Endothelial cell of umbilical vein (primary cell): ENCODE measurements at regions not wholly inside any gene's neighbourhood (a gene's known extent, or its start where the extent isn't known, plus 50 kb on each side); places are given as distances from the start of the nearest gene placed in this dataset.

Experiments
- BruUV-seq: library from RNA; stranded (reverse); fragments of 400-500 nt; replicated peaks from 2 replicates; lab custom pipeline; 2021; lab: Mats Ljungman, UMichigan
- CTCF ChIA-PET: fragments of 300-600, 350-600 bp; sonication (Branson Sonifier 250); formaldehyde crosslinking; loops from one replicate; lab custom pipeline; 2021; ENCODE audit warnings: antibody characterized with exemption, inconsistent platforms; lab: Charles Lee
- POLR2A ChIA-PET: fragments of 300-600, 350-600 bp; sonication (Branson Sonifier 250); formaldehyde crosslinking; loops from one replicate; lab custom pipeline; 2021; ENCODE audit warnings: antibody characterized with exemption, inconsistent platforms; lab: Charles Lee
- DNase-seq: peaks from one replicate; pipeline ENCODE4 v3.0.0-alpha.2; 2011; ENCODE audit warnings: low read depth, low spot score
- FAIRE-seq: peaks from 2 replicates; lab custom pipeline; 2011; peaks lifted over from hg19 to GRCh38; lab: Jason Lieb, UNC
- H2AFZ ChIP-seq: 2 replicates; pipeline ENCODE4 v1.6.0; 2012; ENCODE audit warnings: low read depth, low read length, control low read depth, inconsistent platforms
- H3K27ac ChIP-seq: 2 replicates; pipeline ENCODE4 v1.5.1; 2011; ENCODE audit warnings: low read depth, mild to moderate bottlenecking, control low read depth, low read length, moderate library complexity; ENCODE audit not compliant: insufficient read depth
- H3K27me3 ChIP-seq, 2 experiments: 2 replicates each; pipeline versions ENCODE4 v1.6.0 to v1.6.1; 2011; ENCODE audit warnings: low read length in 2 of 2, mixed read lengths in 1 of 2; ENCODE audit not compliant: control insufficient read depth in 2 of 2, insufficient read depth in 2 of 2
- H3K36me3 ChIP-seq, 2 experiments: 2 replicates in 1 of 2; 3 replicates in 1 of 2; pipeline ENCODE4 v1.5.1; 2011; ENCODE audit warnings: low read length in 2 of 2, mild to moderate bottlenecking in 1 of 2, moderate library complexity in 1 of 2; ENCODE audit not compliant: control insufficient read depth in 2 of 2, insufficient read depth in 2 of 2; ENCODE audit errors: extremely low read depth in 1 of 2
- H3K4me1 ChIP-seq: 3 replicates; pipeline ENCODE4 v1.5.1; 2011; ENCODE audit warnings: mild to moderate bottlenecking, low read length; ENCODE audit not compliant: control insufficient read depth, insufficient read depth; ENCODE audit errors: extremely low read depth
- H3K4me2 ChIP-seq: 2 replicates; pipeline ENCODE4 v1.6.1; 2011; ENCODE audit warnings: low read length, control low read depth, mixed read lengths; ENCODE audit not compliant: insufficient read depth
- H3K4me3 ChIP-seq, 3 experiments: fragments of 200-600 bp in 1 of 3; sonication (generic), shearing (Covaris generic) in 1 of 3; replicated peaks in 1 of 3; 2 replicates each; pipeline ENCODE4 v1.5.1; 2011 to 2016; ENCODE audit warnings: control low read depth in 3 of 3, low read length in 3 of 3, mild to moderate bottlenecking in 2 of 3, inconsistent platforms in 1 of 3, low read depth in 1 of 3, moderate library complexity in 1 of 3; ENCODE audit not compliant: insufficient read depth in 1 of 3
- H3K79me2 ChIP-seq: 2 replicates; pipeline ENCODE4 v1.6.0; 2012; ENCODE audit warnings: low read length, inconsistent platforms; ENCODE audit not compliant: control insufficient read depth, insufficient read depth
- H3K9ac ChIP-seq: replicated peaks from 2 replicates; pipeline ENCODE3; 2011; ENCODE audit warnings: low read length, control low read depth; ENCODE audit not compliant: insufficient read depth; ENCODE audit errors: extremely low read depth
- H3K9me1 ChIP-seq: replicated peaks from 3 replicates; pipeline ENCODE4 v1.6.0; 2011; ENCODE audit warnings: mild to moderate bottlenecking, low read length; ENCODE audit not compliant: control insufficient read depth, insufficient read depth; ENCODE audit errors: extremely low read depth
- H3K9me3 ChIP-seq: replicated peaks from 2 replicates; pipeline ENCODE4 v1.5.1; 2012; ENCODE audit warnings: low read length, inconsistent platforms; ENCODE audit not compliant: control insufficient read depth, insufficient read depth
- H4K20me1 ChIP-seq: replicated peaks from 2 replicates; pipeline ENCODE3; 2011; ENCODE audit warnings: mild to moderate bottlenecking, low read length; ENCODE audit not compliant: control insufficient read depth, insufficient read depth; ENCODE audit errors: extremely low read depth
- FOS ChIP-seq: IDR thresholded peaks from 2 replicates; pipeline ENCODE4 v1.6.1; 2011; ENCODE audit warnings: mild to moderate bottlenecking, low read length, moderate library complexity, borderline replicate concordance; ENCODE audit not compliant: insufficient read depth
- GATA2 ChIP-seq: IDR thresholded peaks from 2 replicates; pipeline ENCODE4 v1.7.0; 2011; ENCODE audit warnings: low read depth, mild to moderate bottlenecking, moderate library complexity, mixed read lengths, low read length; ENCODE audit not compliant: insufficient read length, insufficient read depth
- MYC ChIP-seq: IDR thresholded peaks from one replicate; pipeline ENCODE4 v1.6.1; 2011; ENCODE audit warnings: mild to moderate bottlenecking, low read depth, low read length
- POLR2A ChIP-seq: IDR thresholded peaks from 2 replicates; pipeline ENCODE4 v1.6.1; 2012; ENCODE audit warnings: low read depth, mild to moderate bottlenecking, control low read depth, low read length
- dilution Hi-C: fragments of 300-500 bp; cut with MboI; formaldehyde crosslinking; loops from one replicate; pipeline ENCODE4 v1.15.0; 2019; ENCODE audit warnings: low sequenced_read_pairs; ENCODE audit not compliant: extremely low pct_ligation_motif_present
- intact Hi-C: fragments of 100-400 bp; cut with micrococcal nuclease; formaldehyde crosslinking; loops from one replicate; pipeline ENCODE4 v1.10.0; 2022

DNA sequence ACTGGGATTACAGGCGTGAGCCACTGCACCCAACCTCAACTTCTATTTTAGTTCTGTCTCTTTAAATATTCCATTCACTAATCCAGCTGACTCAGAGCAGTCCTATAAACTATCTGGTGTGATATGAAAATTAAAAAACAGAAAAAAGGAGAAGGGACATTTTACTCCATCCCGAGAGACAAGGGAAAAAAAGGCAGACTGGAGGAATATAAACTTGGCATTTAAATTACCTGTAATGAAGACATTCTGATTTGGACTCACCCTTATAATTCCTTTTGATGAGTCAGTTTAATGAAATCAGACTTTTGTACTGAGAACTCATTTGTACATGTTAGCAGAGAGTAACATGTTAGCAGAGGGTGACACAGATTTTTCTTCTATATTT, 74.8 kb upstream of the RIOK3 start:
- dilution Hi-C loops (no loop called here), intact Hi-C loops (loop anchor here (1.0 to 2.0 kb wide), 8 partner anchors 75 to 347 kb away; partner anchors contain the start of gene CABLES1)
- BruUV-seq = no TSS peak
- Histone ChIP-seq H3K27ac (peak overlapping the region; percentile 78), H3K4me2 (peak overlapping the region; percentile 5), H3K36me3 (no peaks in the 10 kb centered on the region), H3K27me3 (no peaks in the 10 kb centered on the region), H4K20me1 (no peaks in the 10 kb centered on the region), H3K4me3 (no peak overlapping the region), H2AFZ (no peak overlapping the region), H3K4me1 (peaks cover 36% of the 10 kb centered on the region), H3K9me3 (no peaks in the 10 kb centered on the region), H3K9ac (peak overlapping the region; percentile 49), H3K79me2 (no peaks in the 10 kb centered on the region), H3K9me1 (no peaks in the 10 kb centered on the region)
- ChIA-PET POLR2A (interaction anchor here (0.8 to 1.6 kb wide), 2 partner anchors 23 to 244 kb away, joined by 4 read pairs; no protein-coding TSS in a partner anchor), CTCF (interaction anchor here (0.7 to 4.4 kb wide), 34 partner anchors 12 to 580 kb away, joined by 3 to 74 read pairs (median 4); no protein-coding TSS in a partner anchor)
- TF ChIP-seq GATA2 (no peak), FOS (peak; percentile 38)
- FAIRE-seq = no peak
- DNase-seq = no peak

DNA sequence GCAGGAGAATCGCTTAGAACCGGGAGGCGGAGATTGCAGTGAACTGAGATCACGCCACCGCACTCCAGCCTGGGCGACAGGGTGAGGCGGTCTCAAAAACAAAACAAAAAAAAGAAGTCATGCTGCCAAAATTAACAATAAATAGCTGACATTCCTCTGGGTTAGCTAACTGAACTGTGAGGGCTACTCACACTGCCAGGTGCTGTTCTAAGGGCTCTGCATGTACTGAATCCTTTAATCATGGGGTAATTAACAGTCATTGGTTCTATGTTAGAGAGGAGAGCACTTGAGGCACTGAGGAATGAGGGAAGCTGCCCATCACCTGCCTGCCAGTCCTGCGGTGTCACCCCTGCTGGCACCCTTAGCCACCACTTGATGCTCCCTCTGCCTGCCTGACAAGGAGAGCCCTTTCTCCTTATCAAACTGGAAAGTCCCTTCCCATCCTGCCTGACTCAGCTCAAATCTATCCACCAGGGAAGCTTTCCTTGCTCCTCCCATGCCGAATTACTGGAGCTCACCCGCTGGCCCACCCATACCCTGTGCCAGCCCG, 73.0 kb upstream of the RIOK3 start:
- peak overlapping the region; percentile 31 for H3K4me2 ChIP-seq
- BruUV-seq = no TSS peak
- H3K27ac ChIP-seq = peak overlapping the region; percentile 78
- intact Hi-C loops (loop anchor here (1.0 kb wide), 2 partner anchors 21 to 32 kb away; no protein-coding TSS in a partner anchor), dilution Hi-C loops (no loop called here)
- TF ChIP-seq MYC = no peak
- TF ChIP-seq POLR2A = peak; percentile 31
- H3K4me1 ChIP-seq = peaks cover 36% of the 10 kb centered on the region
- ChIA-PET CTCF (interaction anchor here (0.8 to 4.4 kb wide), 24 partner anchors 9 to 566 kb away, joined by 3 to 74 read pairs (median 8); no protein-coding TSS in a partner anchor), POLR2A (interaction anchor here (1.8 kb wide), 1 partner anchor 21 kb away, joined by 7 read pairs; no protein-coding TSS in a partner anchor)
- no peaks in the 10 kb centered on the region for H3K9me1 ChIP-seq
- H3K4me3 ChIP-seq = no peak overlapping the region
- H3K9me3 ChIP-seq = no peaks in the 10 kb centered on the region
- no peaks in the 10 kb centered on the region for H3K79me2 ChIP-seq
- no peaks in the 10 kb centered on the region for H3K36me3 ChIP-seq
- no peaks in the 10 kb centered on the region for H4K20me1 ChIP-seq
- peak; percentile 79 for DNase-seq
- H3K27me3 ChIP-seq = no peaks in the 10 kb centered on the region
- H2AFZ ChIP-seq = peak overlapping the region; percentile 62
- H3K9ac ChIP-seq = peak overlapping the region; percentile 35
- peak; percentile 56 for FAIRE-seq
